GM21529 (cell line): ENCODE measurements at regions not wholly inside any gene's neighbourhood (a gene's known extent, or its start where the extent isn't known, plus 50 kb on each side); places are given as distances from the start of the nearest gene placed in this dataset.

Experiments used
- ATAC-seq: cut with Tn5 transposase; IDR thresholded peaks from one replicate; pipeline ENCODE4 v1.9.1; 2021; ENCODE audit not compliant: unreplicated experiment

DNA sequence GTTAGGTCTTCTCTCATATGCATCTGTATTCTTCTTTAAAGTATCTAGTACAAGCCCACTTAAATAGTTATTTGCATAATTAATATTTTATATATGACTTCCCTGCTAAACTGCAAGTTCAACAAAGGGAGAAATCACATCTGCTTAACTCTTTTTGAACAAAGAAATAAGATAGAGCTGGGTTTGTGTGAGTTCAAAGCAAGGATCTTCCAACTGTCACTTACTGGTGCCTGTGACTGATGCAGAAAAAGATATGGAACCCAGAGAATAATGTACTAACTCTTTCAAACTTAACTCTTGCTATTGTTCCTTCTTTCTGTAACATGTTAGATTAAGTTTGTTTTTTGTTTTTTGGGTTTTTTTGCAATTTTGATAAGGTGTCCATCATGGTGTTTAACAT is 71.3 kb upstream of the SP4 start:
- ATAC-seq, result no peak

DNA sequence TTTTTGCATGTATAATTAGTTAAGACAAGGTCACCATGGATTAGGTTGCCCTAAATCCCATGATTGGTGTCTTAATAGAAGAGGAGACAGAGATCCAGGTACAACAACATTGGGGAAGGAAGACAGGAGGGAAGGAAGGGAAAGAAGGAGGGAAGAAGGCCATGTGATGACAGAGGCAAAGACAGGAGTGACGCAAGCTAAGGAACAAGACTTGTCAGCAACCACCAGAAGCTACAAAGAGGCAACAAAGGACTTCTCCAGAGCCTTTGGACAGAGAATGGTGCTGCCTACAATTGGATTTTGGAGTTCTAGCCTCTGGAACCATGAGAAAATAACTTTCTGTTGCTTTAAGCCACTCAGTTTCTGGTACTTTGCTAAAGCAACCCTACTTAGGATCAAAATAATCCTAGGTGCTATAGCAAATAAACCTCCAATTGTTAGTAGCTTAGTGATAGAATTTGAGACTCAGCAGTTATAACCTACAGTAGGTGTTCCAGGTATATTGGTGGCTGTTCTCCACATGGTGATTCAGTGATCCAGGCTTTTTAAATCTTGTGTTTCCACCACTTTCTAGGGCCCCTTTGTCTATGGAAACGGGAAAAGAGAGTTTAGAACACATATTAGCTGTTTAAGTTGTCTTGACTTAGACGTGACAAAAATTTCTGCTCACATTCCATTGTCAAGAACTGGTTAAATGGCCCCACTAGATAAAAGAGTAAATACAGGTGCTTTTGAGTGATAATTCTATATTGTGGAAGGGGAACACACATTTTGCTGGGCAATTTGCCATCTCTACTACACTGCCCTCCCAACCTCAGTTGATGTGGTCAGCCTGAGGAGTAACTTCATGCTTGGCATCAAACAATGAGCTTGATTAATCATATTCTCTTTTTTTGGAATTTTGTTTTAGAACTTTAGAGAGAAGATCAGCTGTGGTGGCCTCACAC is 70.5 kb upstream of the SP4 start:
- no peak for ATAC-seq

DNA sequence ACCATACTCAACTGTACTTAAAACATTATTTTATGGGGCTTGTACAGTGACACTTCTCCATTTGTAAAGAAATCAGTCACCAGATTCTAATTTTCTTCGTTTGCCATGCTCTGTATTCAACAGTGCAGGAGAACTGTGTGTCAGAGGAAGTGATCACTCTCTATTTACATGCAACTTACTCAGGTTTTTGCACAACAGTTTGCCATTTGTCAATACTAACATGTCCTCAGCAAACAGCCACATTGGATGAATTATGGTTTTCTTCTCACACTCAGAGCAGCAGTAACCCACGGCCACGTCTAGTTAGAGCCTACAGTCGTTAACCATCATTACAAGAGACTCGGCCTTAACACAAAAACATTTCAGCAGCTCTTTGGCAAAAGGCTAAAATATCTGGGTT is 69.2 kb upstream of the SP4 start:
- ATAC-seq, result no peak

DNA sequence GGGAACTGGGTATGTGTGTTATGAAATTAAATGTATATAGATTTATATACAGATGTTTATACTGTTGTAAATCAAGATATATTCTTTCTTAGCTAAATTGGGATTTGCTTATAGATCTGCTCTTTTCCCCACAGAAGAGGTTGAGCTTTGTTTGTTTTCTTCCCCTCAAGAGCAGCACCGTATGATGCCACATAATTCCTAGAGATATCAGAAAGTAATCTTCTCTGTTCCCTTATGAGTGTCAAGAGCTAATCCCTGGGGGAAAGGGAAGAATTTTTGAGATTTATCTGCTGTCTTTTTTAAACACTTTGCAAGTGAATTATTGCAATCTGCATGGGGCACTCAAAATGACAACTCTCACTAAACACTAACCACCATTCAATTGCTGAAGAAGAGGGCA is 68.7 kb upstream of the SP4 start:
- no peak for ATAC-seq

DNA sequence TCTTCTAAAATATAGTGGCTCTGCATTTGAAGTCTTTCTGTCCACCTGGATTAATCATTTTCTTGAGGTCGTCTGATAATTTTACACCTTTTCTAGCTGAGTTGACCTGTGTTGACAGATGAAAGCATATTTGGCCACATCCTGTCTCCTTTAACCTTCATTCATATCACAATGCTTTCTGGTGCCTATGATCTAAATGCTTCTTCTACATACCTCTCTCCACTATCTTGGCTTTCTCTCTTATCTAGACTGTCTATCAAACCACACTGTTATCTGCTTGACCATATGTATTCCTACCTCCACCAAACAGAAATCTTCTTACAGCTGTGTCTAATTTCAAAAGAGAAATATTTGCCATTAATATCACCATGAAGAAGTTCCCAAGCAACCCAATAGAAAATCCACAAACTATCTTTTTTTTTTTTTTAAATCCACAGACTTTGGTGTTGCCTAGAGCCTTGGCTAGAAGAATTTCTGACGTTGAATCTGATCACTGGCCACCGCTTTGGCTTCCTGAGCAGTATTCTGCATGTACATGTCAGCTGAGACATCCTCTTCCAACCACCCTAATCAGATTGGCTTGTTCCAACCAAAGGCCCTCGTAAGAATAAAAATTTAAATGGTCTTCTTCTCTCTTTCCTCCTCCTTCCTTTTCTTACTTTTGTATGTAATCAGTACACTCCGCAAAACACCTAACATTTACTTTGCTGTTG is 66.3 kb upstream of the SP4 start:
- ATAC-seq, result no peak

DNA sequence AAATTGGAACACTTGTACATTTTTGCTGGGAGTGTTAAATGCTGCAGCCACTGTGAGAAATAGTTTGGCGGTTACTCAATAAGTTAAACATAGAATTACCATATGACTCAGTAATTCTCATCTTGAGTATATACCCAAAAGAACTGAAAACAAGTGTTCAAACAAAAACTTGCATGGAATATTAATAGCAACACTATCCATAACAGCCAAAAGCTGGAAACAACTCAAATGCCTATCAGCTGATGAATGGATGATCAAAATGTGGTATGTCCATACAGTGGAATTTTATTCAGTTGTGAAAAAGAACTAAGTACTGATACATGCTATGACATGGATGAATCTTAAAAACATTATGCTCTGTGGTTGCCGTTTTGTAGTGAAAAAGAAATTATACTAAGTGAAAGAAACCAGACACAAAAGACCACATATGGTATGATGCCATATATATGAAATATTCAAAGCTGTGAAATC is 63.0 kb upstream of the SP4 start:
- peak; percentile 80 for ATAC-seq

DNA sequence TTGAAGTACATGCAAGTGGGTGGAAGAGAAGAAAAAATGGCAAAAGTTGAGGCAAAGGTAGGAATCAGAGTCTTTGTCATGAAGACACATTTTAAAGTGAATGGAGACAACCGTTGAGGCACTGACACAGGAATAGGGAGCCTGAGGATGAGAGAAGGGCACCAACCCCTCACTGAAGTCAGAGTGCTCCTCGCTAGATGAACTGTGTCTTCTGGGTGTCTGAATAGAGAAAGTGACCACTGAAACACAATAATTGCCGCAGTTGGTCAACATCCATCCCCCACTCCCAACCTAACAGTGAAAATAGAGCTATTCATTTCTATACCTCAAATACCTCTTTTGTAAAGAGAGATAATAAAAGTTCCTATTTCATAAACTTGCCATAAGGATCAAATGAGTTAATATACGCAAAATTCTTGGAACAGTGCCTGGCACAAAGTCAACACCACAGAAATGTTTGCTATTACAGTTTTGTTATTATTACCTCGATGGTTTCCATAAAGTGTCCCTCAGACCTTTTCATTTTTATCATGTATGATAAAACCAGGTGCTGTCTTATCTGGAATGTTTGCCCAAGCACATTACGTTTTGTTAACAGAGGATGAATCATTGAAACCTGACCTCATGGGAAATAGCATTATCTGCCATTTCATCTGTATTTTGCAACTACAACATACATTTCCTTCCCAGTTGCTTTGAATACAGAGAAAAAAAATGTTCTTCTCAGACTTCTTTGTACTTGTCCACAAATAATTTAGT is 61.8 kb upstream of the SP4 start:
- no peak for ATAC-seq

DNA sequence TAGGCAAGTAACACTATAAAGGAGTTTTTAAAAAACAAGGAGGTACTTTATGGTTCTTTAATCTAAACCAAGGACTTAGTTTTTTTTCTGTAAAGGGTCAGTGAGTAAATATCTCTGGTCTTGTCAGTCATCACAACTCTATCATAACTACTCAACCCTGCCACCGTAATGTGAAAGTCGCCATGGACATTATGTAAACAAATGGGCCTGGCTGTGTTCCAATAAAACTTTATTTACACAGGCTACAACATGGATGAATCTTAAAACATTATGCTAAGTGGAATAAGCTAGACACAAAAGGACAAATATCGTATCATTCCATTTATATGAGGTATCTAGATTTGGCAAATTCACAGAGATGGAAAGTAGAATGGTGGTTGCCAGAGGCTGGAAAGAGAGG is 60.8 kb upstream of the SP4 start:
- ATAC-seq, result no peak

DNA sequence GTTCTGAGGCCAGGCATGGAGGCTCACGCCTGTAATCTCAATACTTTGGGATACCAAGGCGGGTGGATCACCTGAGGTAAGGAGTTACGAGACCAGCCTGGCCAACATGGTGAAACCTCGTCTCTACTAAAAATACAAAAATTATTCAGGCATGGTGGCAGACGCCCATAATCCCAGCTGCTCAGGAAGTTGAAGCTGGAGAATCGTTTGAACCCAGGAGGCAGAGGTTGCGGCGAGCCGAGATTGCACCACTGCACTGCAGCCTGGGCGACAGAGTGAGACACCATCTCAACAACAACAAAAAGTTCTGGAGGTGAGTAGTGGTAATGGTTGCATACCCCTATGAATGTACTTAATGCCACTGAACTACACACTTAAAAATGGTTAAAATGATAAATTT is 60.3 kb upstream of the SP4 start:
- ATAC-seq, result no peak

DNA sequence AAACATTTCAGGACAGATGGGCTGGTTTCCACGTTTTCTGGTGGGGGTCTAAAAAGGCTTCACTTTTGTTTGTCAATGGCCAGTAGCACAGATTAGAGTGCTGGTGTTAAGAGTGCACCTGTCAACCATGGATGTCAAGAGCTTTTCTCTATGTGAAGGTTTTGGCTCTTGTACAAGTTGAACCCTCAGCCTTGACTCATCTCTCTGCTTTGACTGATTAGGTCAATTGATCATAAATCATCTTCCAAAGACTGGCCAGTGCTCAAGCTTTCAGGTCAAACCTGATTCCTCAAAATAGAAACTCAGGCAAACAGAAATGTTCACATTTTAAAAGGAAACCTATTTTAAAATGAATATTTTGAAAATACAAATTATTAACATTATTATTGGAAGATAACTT is 59.6 kb upstream of the SP4 start:
- no peak for ATAC-seq

DNA sequence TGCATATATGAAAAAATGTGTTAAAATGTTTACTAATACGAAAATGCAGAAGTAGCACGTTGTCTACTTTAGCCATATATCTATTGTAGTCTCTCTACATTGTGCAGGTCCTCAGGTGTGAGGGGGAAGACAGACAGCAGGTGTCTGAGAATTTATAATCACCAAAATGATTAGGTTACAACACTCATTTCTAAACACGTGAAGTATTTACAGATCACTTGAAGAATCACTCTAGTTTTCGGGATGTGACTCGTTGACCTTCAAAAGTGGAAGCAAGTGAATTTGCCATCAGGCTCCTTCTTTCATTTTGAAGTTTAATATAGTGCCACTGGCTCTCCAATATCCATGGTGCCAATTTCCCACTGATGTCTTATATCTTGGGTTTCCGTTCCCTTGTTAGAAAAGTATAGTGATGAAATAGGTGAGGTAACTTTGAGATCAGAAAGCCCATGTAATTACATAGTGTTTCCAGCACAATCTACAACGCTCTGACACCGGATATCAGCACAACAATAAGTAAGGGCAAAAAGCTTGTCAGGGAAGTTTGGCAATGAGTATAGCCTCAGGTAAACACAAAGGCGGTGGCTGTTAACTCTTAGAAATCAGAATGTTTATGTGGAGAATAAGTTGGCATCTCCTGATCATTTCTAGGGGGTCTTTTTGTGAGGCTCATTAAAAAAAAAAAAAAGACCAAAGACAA is 57.5 kb upstream of the SP4 start:
- ATAC-seq, result no peak

DNA sequence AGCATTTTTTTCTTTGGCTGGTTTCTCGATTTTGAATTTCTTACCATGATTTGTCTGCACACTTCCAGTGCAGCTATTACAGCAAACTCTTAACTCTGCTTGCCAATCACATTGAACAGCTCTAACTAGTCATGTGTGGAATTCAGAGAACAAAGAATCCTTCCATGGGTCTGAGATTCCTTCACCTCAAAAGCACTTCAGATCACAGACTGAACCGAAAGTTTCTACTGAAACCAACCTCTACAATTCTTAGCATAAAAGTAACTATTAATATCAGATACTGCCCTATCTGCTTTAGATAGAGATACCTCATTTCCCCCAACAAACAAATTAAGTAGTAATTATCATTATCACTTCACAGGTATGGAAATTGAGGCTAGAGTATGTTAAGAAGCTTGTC is 56.5 kb upstream of the SP4 start:
- ATAC-seq, result no peak

DNA sequence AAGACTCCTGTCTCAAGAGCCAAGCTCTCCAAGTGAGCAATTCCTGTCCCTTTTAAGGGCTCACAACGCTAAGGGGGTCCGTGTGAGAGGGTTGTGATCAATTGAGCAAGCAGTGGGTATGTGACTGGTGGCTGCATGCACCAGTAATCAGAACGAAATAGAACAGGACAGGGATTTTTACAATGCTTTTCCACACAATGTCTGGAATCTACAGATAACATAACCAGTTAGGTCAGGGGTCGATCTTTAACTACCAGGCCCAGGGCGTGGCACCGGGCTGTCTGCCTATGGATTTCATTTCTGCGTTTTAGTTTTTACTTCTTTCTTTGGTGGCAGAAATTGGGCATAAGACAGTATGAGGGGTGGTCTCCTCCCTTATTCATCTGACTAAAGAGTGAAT is 54.9 kb upstream of the SP4 start:
- no peak for ATAC-seq

DNA sequence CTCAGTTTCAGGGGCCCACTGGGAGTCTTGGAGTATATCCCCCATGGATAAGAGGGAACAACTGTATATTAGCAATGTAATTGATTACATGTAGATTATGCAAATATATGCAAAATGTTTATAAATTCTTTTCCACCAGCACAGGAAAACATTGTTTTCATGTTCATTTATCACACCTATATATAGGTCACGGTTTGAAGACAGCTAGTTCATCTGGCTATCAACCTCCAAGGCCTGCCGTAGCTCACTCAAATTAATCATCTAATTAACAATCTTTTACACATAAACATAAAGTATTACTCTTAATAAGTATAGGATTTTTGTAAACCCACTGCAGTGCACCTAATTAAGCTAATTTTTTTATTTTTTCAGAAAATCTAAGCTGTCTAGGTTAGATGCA is 53.7 kb upstream of the SP4 start:
- no peak for ATAC-seq

DNA sequence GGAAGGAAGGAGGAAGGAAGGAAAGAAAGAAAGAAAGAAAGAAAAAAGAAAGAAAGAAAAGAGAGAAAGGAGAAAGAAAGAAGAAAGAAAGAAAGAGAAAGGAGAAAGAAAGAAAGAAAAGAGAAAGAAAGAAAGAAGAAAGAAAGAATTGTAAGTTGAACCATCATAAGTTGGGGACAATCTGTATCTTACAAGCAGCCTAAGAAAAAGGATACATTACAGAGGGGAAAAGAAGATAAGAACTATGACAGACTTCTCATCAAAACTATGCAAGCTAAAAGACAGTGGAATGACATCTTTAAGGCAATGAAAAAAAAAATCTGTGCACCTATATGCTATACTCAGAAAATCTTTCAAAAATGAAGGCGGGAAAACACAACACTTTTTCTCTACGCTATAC is 50.3 kb upstream of the SP4 start:
- ATAC-seq, result no peak
